ENCODE measurements at regions not wholly inside any gene's neighbourhood (a gene's known extent, or its start where the extent isn't known, plus 50 kb on each side); places are given as distances from the start of the nearest gene placed in this dataset.
A peak's percentile ranks its signal among the peaks of the same experiment; 100 is the strongest.

DNA sequence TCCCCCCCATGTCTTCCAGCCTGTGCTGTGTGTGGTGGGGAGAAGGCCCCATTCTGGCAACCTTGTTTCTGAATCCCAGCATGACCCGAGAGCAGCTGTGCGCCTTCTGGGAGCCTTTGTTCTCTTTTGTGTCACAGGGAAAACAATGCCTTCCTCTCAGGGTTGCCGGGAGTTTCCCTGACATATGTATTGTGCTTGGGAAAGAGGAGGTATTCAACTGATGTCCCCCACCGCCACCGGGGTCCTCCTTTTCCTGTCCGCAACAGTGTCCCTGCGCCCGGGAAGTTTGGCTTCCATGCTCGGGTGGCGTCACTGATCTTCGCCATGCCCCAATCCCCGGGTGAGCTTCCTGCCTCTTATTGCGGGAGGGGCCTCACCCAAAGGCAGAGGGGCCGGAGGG is 77.5 kb upstream of the ASB18 start:
- Mint-ChIP-seq H3K4me3 (no peak overlapping the region), H3K27me3 (ENCODE audit: low read depth) (peaks cover under 1% of the 10 kb centered on the region), H3K4me1 (ENCODE audit: low read depth) (no peaks in the 10 kb centered on the region), H3K9me3 (no peaks in the 10 kb centered on the region), H3K36me3 (ENCODE audit: insufficient read depth) (no peaks in the 10 kb centered on the region)
- no peak for DNase-seq
- no peak for ATAC-seq

DNA sequence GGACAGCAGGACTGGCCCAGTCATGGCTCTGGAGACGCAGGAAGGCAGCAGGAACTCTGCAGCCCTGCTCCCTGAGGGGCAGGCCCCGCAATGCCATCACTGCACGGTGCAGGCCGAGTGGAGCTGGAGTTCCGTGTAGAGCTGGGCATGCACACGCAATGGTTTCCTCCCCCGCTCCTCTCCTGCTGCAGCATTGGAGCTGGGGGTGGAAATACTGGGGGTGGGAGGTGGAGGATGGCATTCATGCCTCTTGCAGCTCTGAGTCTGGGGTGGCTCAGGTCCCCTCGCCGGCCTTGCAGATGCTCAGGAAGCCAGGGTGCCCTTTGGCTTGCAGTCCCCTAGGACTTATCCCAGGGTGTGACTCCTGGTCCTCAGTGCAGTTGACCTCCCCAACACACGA is 78.3 kb upstream of the ASB18 start:
- ATAC-seq (no peak), DNase-seq (no peak)
- H3K4me1 Mint-ChIP-seq (ENCODE audit: low read depth), result no peaks in the 10 kb centered on the region
- H3K27me3 Mint-ChIP-seq (ENCODE audit: low read depth), result no peaks in the 10 kb centered on the region
- H3K36me3 Mint-ChIP-seq (ENCODE audit: insufficient read depth), result no peaks in the 10 kb centered on the region
- H3K9me3 Mint-ChIP-seq, result no peaks in the 10 kb centered on the region
- H3K4me3 Mint-ChIP-seq, result no peak overlapping the region

DNA sequence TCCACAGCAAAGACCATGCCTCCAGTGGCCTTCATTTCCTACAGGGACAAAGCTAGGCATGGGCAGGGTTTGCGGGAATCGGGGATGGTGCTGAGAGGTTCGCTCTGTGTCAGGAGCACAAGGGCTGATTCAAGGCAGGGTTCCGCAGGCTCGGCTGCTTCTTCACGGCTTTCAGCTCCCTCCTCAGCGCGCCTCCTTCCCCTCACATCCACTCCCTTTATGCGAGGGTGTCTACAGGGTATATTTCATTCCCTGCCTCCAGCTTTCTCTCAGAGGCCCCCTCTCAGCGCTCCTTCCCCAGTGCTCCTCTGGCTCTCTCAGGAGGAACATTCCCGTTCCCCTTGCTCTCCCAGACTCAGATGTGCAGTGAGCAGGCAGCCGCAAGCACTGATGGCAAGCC is 78.7 kb upstream of the ASB18 start:
- Mint-ChIP-seq H3K36me3 (ENCODE audit: insufficient read depth) (no peaks in the 10 kb centered on the region), H3K4me3 (no peak overlapping the region), H3K9me3 (no peaks in the 10 kb centered on the region), H3K27me3 (ENCODE audit: low read depth) (no peaks in the 10 kb centered on the region), H3K4me1 (ENCODE audit: low read depth) (no peaks in the 10 kb centered on the region)
- no peak for ATAC-seq
- no peak for DNase-seq

DNA sequence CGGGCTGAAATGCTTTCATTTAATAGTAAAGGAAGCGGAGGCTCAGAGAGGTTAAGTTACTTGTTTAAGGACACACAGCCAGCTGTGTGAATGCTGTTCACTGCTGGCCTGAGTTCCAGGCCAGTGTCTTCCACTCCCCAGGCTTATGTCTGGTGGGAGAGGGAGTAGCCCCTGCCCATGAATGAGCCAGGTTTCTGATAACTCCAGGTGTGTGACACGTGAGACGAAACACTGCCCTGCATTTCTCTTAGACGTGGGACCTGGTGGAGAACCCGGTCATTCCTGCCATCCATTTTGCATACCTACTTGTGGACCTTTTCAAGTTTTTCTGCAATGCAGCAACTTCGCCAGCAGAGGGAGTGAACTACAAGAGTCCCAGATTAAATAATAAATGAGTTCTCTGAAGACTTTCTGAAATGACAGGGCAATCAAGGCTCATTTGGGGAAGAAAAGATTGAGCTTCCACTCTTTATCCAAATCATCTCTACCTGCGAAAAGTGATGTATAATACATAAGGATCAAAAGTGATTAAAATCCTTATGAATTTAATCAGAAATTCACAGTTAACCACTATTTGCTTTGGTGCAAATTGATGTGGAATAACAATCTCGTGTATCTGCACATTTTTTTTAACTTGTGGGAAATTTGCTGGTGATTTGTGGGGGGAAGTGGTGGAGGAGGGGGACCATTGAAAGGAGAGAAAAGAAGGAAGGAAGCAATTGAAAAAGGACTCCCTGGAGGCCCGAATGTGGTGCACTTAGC is 79.4 kb upstream of the ASB18 start:
- H3K4me3 Mint-ChIP-seq, result no peak overlapping the region
- no peaks in the 10 kb centered on the region for H3K4me1 Mint-ChIP-seq (ENCODE audit: low read depth)
- H3K9me3 Mint-ChIP-seq, result no peaks in the 10 kb centered on the region
- H3K36me3 Mint-ChIP-seq (ENCODE audit: insufficient read depth), result no peaks in the 10 kb centered on the region
- DNase-seq, result peak; percentile 31
- H3K27me3 Mint-ChIP-seq (ENCODE audit: low read depth), result no peaks in the 10 kb centered on the region
- no peak for ATAC-seq

DNA sequence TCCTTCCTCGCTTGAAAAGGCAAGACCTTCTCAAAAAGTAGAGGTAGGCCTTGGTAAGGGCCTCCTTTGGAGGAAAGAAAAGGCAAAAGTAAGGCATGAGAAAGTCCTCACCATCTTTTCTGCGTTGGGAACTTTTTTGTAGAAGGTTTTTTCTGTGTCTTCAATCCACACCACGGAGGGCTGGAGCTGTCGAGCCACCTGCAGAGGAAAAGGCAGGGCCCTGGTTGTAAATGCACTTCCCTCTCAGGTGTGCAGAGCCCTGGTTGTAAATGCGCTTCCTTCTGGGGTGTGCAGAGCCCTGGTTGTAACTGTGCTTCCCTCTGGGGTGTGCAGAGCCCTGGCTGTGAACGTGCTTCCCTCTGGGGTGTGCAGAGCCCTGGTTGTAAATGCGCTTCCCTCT is 80.2 kb upstream of the ASB18 start:
- no peaks in the 10 kb centered on the region for H3K9me3 Mint-ChIP-seq
- no peaks in the 10 kb centered on the region for H3K27me3 Mint-ChIP-seq (ENCODE audit: low read depth)
- H3K36me3 Mint-ChIP-seq (ENCODE audit: insufficient read depth), result no peaks in the 10 kb centered on the region
- DNase-seq (no peak), ATAC-seq (no peak)
- no peaks in the 10 kb centered on the region for H3K4me1 Mint-ChIP-seq (ENCODE audit: low read depth)
- no peak overlapping the region for H3K4me3 Mint-ChIP-seq

DNA sequence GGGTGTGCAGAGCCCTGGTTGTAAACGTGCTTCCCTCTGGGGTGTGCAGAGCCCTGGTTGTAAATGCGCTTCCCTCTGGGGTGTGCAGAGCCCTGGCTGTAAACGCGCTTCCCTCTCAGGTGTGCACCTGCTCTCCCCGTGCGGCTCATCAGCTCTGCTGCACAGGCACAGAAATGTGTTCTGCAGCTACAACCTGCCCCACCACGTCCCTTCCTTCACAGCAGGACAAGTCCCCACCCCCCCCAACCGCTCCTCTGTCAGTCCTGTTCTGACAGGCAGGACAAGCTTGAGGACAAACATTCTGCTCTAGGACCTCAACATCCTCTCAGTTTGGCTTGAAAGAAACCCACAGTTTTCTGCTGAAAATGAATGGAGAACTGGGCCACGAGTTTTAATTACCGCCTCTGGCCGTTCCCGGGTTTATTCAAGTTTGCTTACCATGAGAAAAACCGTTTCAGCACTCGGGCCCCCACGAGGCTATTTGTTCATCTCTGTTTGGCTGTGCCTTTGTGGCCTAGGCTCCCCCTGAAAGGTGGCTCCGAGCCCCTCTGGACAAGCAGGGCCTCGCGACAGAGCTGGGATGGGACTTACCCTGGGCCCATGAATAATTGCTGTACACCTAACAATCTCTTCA is 81.0 kb upstream of the ASB18 start:
- Mint-ChIP-seq H3K9me3 (no peaks in the 10 kb centered on the region), H3K36me3 (ENCODE audit: insufficient read depth) (no peaks in the 10 kb centered on the region), H3K27me3 (ENCODE audit: low read depth) (no peaks in the 10 kb centered on the region), H3K4me1 (ENCODE audit: low read depth) (no peaks in the 10 kb centered on the region), H3K4me3 (no peak overlapping the region)
- no peak for ATAC-seq
- no peak for DNase-seq

DNA sequence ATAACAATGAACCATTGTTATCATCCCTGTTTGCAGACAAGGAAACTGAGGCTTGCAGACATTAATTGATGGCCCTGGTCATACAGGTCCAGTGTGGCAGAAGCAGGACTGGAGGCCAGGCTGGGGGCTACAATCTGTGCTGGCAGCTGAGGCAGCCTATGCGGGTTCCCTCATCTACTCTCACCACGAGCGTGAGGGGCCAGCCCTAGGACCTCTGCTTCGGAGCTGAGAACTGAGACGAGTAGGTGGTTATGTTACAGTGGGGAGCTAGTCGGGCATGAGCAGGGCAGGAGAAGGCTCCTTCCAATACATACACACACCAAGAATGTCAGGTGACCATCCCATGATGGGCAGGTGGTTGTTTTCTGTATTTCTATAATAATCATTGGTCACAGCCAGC is 82.2 kb upstream of the ASB18 start:
- DNase-seq (no peak), ATAC-seq (no peak)
- H3K4me3 Mint-ChIP-seq, result no peak overlapping the region
- no peaks in the 10 kb centered on the region for H3K4me1 Mint-ChIP-seq (ENCODE audit: low read depth)
- H3K36me3 Mint-ChIP-seq (ENCODE audit: insufficient read depth), result no peaks in the 10 kb centered on the region
- no peaks in the 10 kb centered on the region for H3K9me3 Mint-ChIP-seq
- H3K27me3 Mint-ChIP-seq (ENCODE audit: low read depth), result peaks cover under 1% of the 10 kb centered on the region

DNA sequence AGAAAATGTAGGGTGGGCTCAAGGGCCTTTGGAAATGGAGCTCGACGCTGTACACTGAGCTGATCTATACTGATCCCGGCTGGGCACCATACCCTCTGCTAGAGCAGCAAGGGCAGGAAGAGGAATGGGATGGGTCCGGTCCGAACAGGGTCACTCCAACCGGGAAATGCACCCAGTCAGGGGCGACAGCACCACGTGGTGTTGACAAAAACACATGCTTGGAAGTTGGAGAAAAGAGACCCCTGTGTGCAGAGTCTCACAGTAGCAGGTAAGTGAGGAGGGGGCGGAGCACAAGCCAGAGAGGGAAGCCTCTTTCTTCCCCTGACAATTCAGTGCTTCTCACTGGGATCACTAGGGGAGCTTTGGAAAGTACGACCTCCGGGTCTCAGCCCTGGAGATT is 84.1 kb upstream of the ASB18 start:
- DNase-seq, result no peak
- H3K4me1 Mint-ChIP-seq (ENCODE audit: low read depth), result peaks cover 3% of the 10 kb centered on the region
- H3K36me3 Mint-ChIP-seq (ENCODE audit: insufficient read depth), result no peaks in the 10 kb centered on the region
- peaks cover 8% of the 10 kb centered on the region for H3K27me3 Mint-ChIP-seq (ENCODE audit: low read depth)
- no peak for ATAC-seq
- no peak overlapping the region for H3K4me3 Mint-ChIP-seq
- no peaks in the 10 kb centered on the region for H3K9me3 Mint-ChIP-seq

DNA sequence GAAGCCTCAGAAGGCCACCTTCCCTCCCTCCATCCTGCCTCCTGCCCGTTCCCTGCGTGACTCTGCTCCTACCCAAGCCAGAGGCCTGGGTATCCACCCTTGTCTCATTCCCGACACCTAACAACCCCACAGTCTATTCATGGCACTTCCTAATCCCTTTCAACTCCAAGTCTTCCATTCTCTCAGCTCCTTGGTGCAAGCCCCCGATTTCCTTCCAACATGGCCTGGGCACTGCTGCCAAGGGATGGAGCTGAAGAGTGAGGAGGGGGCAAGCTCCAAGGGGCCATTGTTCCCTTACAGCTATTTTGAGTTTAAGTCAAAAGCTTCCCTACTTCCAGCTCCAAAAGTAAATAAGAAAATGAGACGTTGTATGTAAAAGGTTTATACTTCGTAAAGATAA is 84.8 kb upstream of the ASB18 start:
- peaks cover 8% of the 10 kb centered on the region for H3K27me3 Mint-ChIP-seq (ENCODE audit: low read depth)
- no peak overlapping the region for H3K4me3 Mint-ChIP-seq
- no peaks in the 10 kb centered on the region for H3K9me3 Mint-ChIP-seq
- H3K36me3 Mint-ChIP-seq (ENCODE audit: insufficient read depth), result no peaks in the 10 kb centered on the region
- peaks cover 4% of the 10 kb centered on the region for H3K4me1 Mint-ChIP-seq (ENCODE audit: low read depth)
- DNase-seq (no peak), ATAC-seq (no peak)

DNA sequence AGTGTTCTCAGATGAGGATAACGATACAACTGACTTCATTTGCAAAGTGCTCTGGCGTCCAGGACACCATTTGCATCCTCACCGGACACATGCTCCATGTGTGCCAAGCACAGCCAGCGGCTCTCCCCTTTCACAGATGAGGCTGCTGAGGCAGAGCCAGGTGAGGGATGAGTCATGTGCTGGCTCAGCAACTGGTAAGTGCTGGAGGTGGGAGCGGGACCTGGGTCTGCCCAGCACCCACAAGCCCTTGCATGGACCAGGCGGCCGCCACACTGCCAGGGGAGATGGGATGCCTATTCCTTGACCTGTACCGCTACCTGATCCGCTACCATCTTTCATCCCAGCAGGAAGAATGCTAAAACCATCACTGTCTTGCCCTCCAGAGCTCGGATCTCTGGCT is 86.2 kb upstream of the ASB18 start:
- no peak overlapping the region for H3K4me3 Mint-ChIP-seq

DNA sequence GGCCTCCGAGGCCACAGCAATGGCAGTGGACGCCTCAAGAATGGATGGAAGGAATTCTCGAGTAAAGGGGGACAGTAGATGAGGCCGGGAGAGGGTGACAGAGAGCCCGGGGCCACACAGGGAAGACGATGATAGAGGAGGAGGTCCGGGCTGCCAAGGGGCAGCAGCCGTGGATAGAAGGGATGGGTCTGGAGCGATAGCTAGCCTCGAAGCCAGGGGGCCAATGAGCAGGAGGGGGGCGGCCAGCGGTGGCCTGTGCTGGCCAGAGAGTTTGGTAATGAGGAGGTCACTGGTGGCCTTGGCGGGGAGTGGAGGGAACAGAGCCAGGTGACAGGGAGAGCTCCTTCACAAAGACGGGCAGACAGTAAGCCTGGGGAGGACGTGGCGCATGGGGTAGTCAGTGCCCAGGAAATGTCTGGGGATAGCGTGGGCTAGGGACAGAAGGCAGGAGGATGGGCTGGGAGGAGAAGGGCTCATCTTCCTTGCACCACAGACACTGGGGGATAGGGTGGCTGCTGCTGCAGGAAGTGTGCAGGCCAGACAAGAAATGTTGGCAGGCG is 87.8 kb upstream of the ASB18 start:
- peaks cover 8% of the 10 kb centered on the region for H3K27me3 Mint-ChIP-seq (ENCODE audit: low read depth)
- H3K4me3 Mint-ChIP-seq, result no peak overlapping the region
- ATAC-seq, result no peak
- no peaks in the 10 kb centered on the region for H3K9me3 Mint-ChIP-seq
- H3K4me1 Mint-ChIP-seq (ENCODE audit: low read depth), result peaks cover 4% of the 10 kb centered on the region
- no peak for DNase-seq
- no peaks in the 10 kb centered on the region for H3K36me3 Mint-ChIP-seq (ENCODE audit: insufficient read depth)

More for the DNA sequence above, 86.2 kb upstream of the ASB18 start:
- Mint-ChIP-seq H3K27me3 (ENCODE audit: low read depth) (peaks cover 8% of the 10 kb centered on the region), H3K36me3 (ENCODE audit: insufficient read depth) (no peaks in the 10 kb centered on the region), H3K4me1 (ENCODE audit: low read depth) (peaks cover 4% of the 10 kb centered on the region), H3K9me3 (no peaks in the 10 kb centered on the region)
- ATAC-seq (no peak), DNase-seq (no peak)

DNA sequence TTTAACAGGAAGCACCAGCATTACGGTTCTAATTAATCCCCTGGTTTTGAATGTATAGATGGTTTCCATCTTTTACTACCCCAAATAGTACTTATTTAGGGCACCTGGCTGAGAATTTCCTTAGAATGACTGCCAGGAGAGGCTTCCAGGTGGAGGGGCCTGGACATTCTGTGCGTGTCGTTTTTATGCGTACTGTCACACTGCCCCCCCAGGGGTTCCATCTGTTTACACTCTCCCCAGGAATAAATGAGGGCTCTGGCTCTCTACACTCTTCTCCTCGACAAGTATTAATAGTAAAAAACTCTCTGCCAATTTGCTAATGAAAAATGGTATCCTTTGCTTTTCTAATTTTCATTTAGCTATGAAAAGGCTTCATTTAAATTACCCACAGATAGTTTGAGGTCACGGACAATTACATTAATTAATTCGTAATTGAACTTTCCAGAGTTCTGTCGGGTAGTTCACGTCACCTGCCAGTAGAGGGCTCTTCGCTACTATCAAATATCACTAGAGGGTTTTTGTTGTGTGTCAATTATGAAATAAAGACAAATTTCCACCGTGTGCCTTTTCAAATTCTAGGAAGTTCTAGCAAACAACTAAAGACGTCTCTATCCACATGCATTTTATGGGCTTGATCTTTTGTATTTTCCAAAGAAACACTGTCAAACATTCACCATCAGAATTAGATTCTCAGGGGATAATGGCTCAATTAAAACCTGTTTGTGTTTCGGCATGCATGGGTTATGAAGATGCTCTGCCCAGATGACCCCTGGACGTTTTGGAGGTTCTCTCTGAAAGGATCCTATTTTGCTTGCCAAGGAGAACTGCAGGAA is 88.8 kb upstream of the ASB18 start:
- Mint-ChIP-seq H3K4me1 (ENCODE audit: low read depth) (peaks cover 4% of the 10 kb centered on the region), H3K27me3 (ENCODE audit: low read depth) (peaks cover 8% of the 10 kb centered on the region), H3K36me3 (ENCODE audit: insufficient read depth) (no peaks in the 10 kb centered on the region), H3K9me3 (no peaks in the 10 kb centered on the region), H3K4me3 (no peak overlapping the region)
- ATAC-seq, result no peak
- no peak for DNase-seq

DNA sequence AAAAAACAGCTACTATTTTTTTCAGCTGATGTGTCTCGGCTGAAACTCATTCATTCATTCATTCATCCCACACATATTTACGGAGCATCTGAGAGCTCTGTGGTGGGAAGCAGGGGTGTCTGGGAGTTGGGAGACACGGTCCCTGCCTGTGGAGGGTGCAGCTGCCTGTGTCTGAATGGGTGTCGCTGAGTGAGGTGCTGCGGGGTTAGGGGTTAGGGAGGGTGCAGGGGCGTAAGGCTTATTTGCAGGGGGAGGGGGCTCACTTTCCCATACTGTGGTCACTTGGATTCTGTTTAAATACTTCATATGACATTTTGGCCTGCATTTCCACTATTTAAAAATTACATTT is 89.4 kb upstream of the ASB18 start:
- no peak for ATAC-seq
- Mint-ChIP-seq H3K27me3 (ENCODE audit: low read depth) (peaks cover 8% of the 10 kb centered on the region), H3K4me3 (no peak overlapping the region), H3K36me3 (ENCODE audit: insufficient read depth) (no peaks in the 10 kb centered on the region), H3K9me3 (no peaks in the 10 kb centered on the region), H3K4me1 (ENCODE audit: low read depth) (peaks cover 4% of the 10 kb centered on the region)
- no peak for DNase-seq

DNA sequence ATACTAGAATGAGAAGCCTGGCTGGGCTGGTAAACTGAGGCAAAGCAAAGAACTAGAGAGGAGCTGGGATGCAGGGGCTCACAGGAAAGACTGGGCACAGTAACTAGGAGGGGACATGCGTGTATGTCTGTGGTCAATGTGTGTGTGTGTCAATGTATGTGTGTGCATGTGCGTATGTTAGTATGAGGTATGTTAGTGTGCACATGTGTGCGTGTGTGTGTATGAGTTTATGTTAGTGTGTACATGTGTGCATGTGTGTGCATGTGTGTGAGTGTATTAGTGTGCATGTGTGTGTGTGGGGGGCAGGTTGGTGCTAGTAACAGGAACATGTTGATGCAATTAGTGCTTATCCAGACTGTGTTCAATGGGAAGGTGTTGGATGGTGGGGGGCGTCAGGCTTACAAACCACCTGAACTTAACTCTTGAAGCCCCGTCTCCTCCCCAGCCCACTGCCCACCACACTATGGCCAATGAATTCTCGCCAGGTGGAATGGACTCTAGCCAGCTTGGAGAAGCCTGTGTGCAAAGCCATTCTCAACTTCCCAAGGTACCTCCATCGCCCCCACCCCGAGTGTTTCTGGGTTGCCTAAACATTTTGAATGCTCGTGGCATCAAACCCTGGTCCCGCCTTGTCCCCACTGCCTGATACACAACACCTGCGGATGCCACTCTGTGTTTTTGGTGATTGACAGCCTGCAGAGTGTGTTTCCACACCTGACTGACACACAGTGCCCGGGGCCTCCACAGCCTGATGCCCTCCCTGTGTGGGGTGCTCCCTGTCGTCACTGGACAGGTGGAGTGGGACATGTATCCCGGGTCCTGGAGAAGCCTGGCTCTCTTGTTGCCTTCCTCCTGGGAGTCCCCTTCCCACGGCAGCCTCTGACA is 90.1 kb upstream of the ASB18 start:
- no peak for DNase-seq
- Mint-ChIP-seq H3K36me3 (ENCODE audit: insufficient read depth) (no peaks in the 10 kb centered on the region), H3K27me3 (ENCODE audit: low read depth) (peaks cover 8% of the 10 kb centered on the region), H3K4me1 (ENCODE audit: low read depth) (peaks cover 7% of the 10 kb centered on the region), H3K4me3 (no peak overlapping the region), H3K9me3 (no peaks in the 10 kb centered on the region)
- no peak for ATAC-seq

Measured in activated T-cell treated with anti-CD3 and anti-CD28 coated beads, Interleukin-2, amount 50 U/mL, for 4 hours (primary cell).